ENCODE measurements at regions not wholly inside any gene's neighbourhood (a gene's known extent, or its start where the extent isn't known, plus 50 kb on each side); places are given as distances from the start of the nearest gene placed in this dataset.

GRCh38 chr1:234672349-234673135 is 62.6 kb upstream of the IRF2BP2 start:
- no peak for TF ChIP-seq CTCF (IDR thresholded peaks at IDR 0.05)
- no peak for TF ChIP-seq POLR2A (IDR thresholded peaks at IDR 0.05)
- no peak for TF ChIP-seq POLR2AphosphoS5 (IDR thresholded peaks at IDR 0.05)
- TF ChIP-seq EP300 (IDR thresholded peaks at IDR 0.05; ENCODE audit: low read depth), result no peak

All from transverse colon (tissue), 4 donors.